NB4 (cell line): ENCODE measurements at regions not wholly inside any gene's neighbourhood (a gene's known extent, or its start where the extent isn't known, plus 50 kb on each side); places are given as distances from the start of the nearest gene placed in this dataset.

ENCODE experiments used
- CTCF ChIP-seq: IDR thresholded peaks from one replicate; pipeline ENCODE4 v1.5.1; 2012; ENCODE audit warnings: low read depth, low read length
- MAX ChIP-seq: IDR thresholded peaks from 2 replicates; pipeline ENCODE4 v1.6.1; 2011; ENCODE audit warnings: low read depth, low read length
- POLR2A ChIP-seq: IDR thresholded peaks from 2 replicates; pipeline ENCODE4 v1.6.1; 2011; ENCODE audit warnings: mild to moderate bottlenecking; ENCODE audit not compliant: insufficient read length; ENCODE audit errors: extremely low read depth

GRCh38 chr15:95127356-95127755, 896.0 kb downstream of the MCTP2 start:
- no peak for TF ChIP-seq CTCF
- no peak for TF ChIP-seq POLR2A
- TF ChIP-seq MAX = no peak
